ENCODE measurements at regions not wholly inside any gene's neighbourhood (a gene's known extent, or its start where the extent isn't known, plus 50 kb on each side); places are given as distances from the start of the nearest gene placed in this dataset.

DNA sequence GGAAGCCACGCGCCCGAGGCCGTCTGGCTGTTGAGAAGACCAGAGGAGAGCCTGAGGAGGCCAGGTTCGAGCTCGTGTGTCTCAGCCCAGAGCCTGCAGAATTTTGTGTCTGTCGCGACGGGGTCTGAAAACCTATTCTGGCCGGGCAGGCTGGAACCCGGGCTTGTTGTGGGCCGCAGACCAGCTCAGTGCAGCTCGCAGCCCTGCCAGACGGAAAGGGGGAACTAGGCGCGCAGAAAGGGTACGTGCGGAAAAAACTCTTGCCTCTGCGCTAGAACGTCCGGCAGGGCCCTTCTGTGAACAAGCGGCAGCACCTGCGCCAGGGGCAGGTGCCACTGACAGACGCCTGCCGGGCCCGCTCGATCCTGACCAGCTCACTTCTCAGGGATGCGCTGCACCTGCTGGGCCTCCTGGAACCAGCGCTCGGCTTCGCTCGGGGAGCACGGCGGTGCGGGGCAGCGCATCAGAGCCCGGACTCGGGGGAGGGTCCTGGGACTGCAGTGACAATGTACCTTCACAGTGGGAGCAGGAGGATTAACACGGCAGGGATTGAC lies 409.3 kb downstream of the BRD1 start:
- H3K4me1 ChIP-seq = no peaks in the 10 kb centered on the region
- peaks cover 0 to 17% of the 10 kb centered on the region in 2 donors for H3K9me3 ChIP-seq
- no peak for DNase-seq (ENCODE audit: low spot score)
- TF ChIP-seq, protein P1, sequence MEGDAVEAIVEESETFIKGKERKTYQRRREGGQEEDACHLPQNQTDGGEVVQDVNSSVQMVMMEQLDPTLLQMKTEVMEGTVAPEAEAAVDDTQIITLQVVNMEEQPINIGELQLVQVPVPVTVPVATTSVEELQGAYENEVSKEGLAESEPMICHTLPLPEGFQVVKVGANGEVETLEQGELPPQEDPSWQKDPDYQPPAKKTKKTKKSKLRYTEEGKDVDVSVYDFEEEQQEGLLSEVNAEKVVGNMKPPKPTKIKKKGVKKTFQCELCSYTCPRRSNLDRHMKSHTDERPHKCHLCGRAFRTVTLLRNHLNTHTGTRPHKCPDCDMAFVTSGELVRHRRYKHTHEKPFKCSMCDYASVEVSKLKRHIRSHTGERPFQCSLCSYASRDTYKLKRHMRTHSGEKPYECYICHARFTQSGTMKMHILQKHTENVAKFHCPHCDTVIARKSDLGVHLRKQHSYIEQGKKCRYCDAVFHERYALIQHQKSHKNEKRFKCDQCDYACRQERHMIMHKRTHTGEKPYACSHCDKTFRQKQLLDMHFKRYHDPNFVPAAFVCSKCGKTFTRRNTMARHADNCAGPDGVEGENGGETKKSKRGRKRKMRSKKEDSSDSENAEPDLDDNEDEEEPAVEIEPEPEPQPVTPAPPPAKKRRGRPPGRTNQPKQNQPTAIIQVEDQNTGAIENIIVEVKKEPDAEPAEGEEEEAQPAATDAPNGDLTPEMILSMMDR (IDR thresholded peaks at IDR 0.05) = no peak
- no peak overlapping the region for H3K27ac ChIP-seq
- H3K4me3 ChIP-seq = no peak overlapping the region
- H3K36me3 ChIP-seq = no peaks in the 10 kb centered on the region
- no peaks in the 10 kb centered on the region for H3K27me3 ChIP-seq

DNA sequence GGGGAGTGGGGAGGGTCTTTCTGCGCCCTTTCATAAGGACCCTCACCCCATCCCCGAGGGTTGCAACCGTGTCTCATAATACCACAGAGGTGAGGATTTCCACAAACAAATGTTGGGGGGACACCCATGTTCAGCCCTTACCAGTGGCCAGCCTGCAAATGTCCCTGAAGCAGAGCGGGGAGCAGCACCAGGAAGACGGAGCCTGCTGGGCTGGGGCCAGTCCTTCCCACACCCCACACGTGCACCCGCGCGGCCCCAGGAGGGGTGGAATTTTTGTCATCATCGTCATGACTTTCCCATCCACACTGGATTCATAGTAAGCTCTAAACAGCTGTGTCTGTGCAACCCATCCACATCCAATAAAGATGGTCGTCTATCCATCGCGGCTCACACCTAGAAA lies 409.8 kb downstream of the BRD1 start:
- peaks cover 0 to 17% of the 10 kb centered on the region in 2 donors for H3K9me3 ChIP-seq
- DNase-seq (ENCODE audit: low spot score) = no peak

DNA sequence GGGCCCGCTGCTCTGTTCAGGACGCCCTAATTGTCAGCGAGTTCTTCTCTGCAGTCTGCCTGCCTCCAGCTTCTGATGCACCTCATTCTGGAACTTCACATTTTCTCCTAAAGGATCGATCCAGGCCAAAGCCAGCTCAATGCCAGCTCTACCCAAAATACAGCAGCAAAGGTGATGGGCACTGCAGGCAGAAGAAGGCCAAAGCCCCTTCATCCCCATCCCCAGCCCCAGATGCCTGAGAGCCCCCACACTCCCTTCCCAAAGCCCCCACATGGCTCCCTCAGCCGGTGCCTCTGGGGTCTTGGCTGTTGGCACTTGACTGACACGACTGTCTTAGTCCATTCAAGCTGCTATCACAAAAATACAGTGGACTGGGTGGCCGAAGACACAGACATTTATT lies 410.3 kb downstream of the BRD1 start:
- TF ChIP-seq, protein P1 (IDR thresholded peaks at IDR 0.05) = no peak
- Histone ChIP-seq H3K36me3 (no peaks in the 10 kb centered on the region), H3K27ac (no peak overlapping the region), H3K4me3 (no peak overlapping the region), H3K27me3 (no peaks in the 10 kb centered on the region), H3K4me1 (no peaks in the 10 kb centered on the region), H3K9me3 (peaks cover 0 to 16% of the 10 kb centered on the region in 2 donors)
- no peak for DNase-seq (ENCODE audit: low spot score)

More for the DNA sequence above, 409.8 kb downstream of the BRD1 start:
- Histone ChIP-seq H3K36me3 (no peaks in the 10 kb centered on the region), H3K4me1 (no peaks in the 10 kb centered on the region), H3K27ac (no peak overlapping the region), H3K4me3 (no peak overlapping the region), H3K27me3 (no peaks in the 10 kb centered on the region)
- TF ChIP-seq, protein P1 (IDR thresholded peaks at IDR 0.05) = no peak

DNA sequence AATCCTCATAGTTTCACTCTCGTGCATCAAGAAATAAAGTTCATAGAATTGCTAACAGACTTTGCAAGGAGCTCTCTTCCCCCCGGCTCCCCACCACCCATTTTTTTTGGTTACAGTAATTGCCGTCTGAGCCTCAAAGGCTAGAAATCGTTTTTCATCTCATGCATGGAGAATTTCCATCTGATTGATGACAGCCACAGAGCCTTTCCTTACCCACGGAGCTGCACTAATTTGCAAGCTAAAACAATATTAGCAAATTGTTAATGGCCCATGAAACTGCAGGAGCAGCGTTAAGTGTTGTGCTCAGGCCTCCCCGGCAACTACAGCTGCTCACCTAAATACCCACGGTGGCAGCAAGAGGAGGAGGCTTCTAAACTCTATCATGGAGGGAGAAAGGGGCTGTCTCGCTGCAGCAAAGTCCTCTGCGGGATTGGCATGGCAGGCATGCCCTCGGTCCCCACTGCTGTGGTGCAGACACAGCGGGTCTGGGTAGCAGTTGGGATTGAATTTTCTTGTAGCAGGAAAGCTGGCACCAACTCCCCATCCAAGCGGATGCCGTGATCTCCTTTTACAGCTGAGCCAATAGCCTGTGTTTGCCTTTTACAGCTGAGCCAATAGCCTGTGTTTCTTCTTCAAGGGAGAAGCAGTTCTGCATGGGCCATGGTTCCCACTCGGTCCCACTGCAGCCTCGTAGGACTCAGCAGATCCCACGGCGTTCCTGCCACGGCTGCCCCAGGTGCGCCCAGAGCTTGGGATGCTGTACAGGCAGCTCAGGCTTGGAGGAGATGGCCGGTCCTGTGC lies 412.3 kb downstream of the BRD1 start:
- no peaks in the 10 kb centered on the region for H3K36me3 ChIP-seq
- no peak overlapping the region for H3K4me3 ChIP-seq
- no peak overlapping the region for H3K27ac ChIP-seq
- no peaks in the 10 kb centered on the region for H3K9me3 ChIP-seq
- TF ChIP-seq, protein P1 (IDR thresholded peaks at IDR 0.05) = no peak
- no peak for DNase-seq (ENCODE audit: low spot score)
- H3K4me1 ChIP-seq = no peaks in the 10 kb centered on the region
- no peaks in the 10 kb centered on the region for H3K27me3 ChIP-seq

DNA sequence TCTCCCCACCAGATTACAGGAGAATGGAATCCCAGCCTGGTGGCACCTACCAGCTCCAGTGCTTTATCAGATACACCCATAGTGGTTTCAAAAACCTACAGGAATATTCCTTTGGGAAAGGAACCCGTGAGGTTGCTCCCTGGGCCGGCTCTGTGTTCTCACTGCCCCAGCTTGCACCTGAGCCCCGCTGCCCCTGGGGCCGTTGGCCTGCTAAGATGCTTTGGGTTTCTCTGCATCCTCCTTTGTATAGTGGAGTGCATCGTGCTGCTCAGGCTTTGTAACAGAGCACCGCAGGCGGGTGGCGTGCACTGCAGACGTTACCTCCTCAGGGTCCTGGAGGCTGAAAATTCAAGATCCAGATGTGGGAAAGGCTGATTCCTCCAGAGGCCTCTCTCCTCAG lies 414.1 kb downstream of the BRD1 start:
- no peaks in the 10 kb centered on the region for H3K4me1 ChIP-seq
- no peaks in the 10 kb centered on the region for H3K27me3 ChIP-seq
- H3K4me3 ChIP-seq = no peak overlapping the region
- H3K27ac ChIP-seq = no peak overlapping the region
- H3K36me3 ChIP-seq = no peaks in the 10 kb centered on the region
- H3K9me3 ChIP-seq = no peaks in the 10 kb centered on the region
- DNase-seq (ENCODE audit: low spot score) = no peak
- TF ChIP-seq, protein P1 (IDR thresholded peaks at IDR 0.05) = no peak

Measured in right atrium auricular region (tissue), 2 donors.